GM12891 (cell line): ENCODE measurements at regions not wholly inside any gene's neighbourhood (a gene's known extent, or its start where the extent isn't known, plus 50 kb on each side); places are given as distances from the start of the nearest gene placed in this dataset.

Experiments used
- PAX5 ChIP-seq: IDR thresholded peaks from 2 replicates; pipeline ENCODE4 v1.6.1; 2011; ENCODE audit warnings: low read length, moderate library complexity, mild to moderate bottlenecking; ENCODE audit not compliant: insufficient read depth, severe bottlenecking
- POLR2A ChIP-seq: IDR thresholded peaks from 2 replicates; pipeline ENCODE4 v1.6.1; 2011; ENCODE audit warnings: low read depth, low read length, control low read depth
- POLR2AphosphoS5 ChIP-seq: IDR thresholded peaks from 2 replicates; pipeline ENCODE4 v1.6.1; 2011; ENCODE audit warnings: low read depth, low read length, control low read depth
- POU2F2 ChIP-seq: IDR thresholded peaks from 2 replicates; pipeline ENCODE4 v1.6.1; 2011; ENCODE audit warnings: low read depth, mild to moderate bottlenecking, control low read depth, low read length, moderate library complexity
- SPI1 ChIP-seq: IDR thresholded peaks from 2 replicates; pipeline ENCODE4 v1.6.1; 2011; ENCODE audit warnings: low read depth, low read length, control low read depth
- TAF1 ChIP-seq: IDR thresholded peaks from 2 replicates; pipeline ENCODE4 v1.6.1; 2011; ENCODE audit warnings: low read depth, low read length, control low read depth

GRCh38 chr16:5665834-5666233 lies 568.2 kb upstream of the EEF2KMT start:
- TF ChIP-seq POLR2AphosphoS5 (no peak), TAF1 (no peak), POLR2A (no peak), POU2F2 (no peak), PAX5 (no peak), SPI1 (no peak)
